ENCODE measurements at regions not wholly inside any gene's neighbourhood (a gene's known extent, or its start where the extent isn't known, plus 50 kb on each side); places are given as distances from the start of the nearest gene placed in this dataset.

GRCh38 chr11:79739591-79739990, 298.8 kb upstream of the TENM4 start:
- ChIA-PET CTCF (no interaction called here), POLR2A (no interaction called here)

GRCh38 chr11:79727221-79727620, 286.4 kb upstream of the TENM4 start:
- ChIA-PET CTCF (no interaction called here), POLR2A (no interaction called here)

GRCh38 chr11:79720115-79720514, 279.3 kb upstream of the TENM4 start:
- POLR2A ChIA-PET = no interaction called here
- CTCF ChIA-PET = no interaction called here

- ChIA-PET CTCF (no interaction called here), POLR2A (no interaction called here)
Observed at GRCh38 chr11:79708319-79708932, 267.6 kb upstream of the TENM4 start.

GRCh38 chr11:79705648-79706047, 264.8 kb upstream of the TENM4 start:
- ChIA-PET CTCF (no interaction called here), POLR2A (no interaction called here)

GRCh38 chr11:79702303-79702702, 261.5 kb upstream of the TENM4 start:
- CTCF ChIA-PET = no interaction called here
- POLR2A ChIA-PET = no interaction called here

DNA sequence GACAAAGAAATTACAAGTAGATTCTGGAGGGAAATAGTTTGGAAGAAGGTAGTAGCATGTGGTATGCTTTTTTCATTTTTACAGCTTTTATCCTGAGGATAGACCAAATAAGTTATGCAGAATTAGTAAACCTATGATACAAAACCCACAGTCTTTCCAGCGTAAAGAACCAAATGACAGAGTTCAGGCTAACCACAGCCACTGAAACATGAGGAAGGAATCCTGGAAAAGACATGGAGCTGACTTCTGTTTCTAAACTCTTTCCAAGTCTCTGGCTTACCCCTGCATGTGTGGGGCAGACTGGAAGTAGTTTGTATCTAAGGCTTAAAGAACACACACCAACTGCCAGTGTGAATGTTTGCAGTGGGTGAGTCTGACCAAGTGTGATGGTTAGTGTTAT, 258.4 kb upstream of the TENM4 start:
- CTCF ChIA-PET = no interaction called here
- POLR2A ChIA-PET = no interaction called here

DNA sequence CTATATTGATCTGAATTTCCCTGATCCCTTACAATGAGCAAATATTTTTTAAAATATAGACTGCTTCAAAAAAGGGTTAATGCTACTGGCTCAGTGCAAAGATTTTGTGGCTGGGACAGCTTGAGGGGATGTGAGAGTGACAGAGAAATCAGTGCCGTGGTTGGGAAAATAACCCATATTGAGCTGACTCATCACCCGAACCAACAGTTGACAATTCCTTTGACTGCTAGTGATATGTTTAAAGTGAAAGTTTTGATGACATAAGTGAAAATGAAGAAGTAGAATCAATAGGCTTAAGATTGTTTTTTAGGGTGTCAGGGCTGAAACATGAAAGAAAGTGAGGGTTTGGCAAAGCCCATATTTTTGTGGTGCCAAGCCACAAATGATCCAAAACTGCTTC, 257.1 kb upstream of the TENM4 start:
- POLR2A ChIA-PET = no interaction called here
- CTCF ChIA-PET = no interaction called here

DNA sequence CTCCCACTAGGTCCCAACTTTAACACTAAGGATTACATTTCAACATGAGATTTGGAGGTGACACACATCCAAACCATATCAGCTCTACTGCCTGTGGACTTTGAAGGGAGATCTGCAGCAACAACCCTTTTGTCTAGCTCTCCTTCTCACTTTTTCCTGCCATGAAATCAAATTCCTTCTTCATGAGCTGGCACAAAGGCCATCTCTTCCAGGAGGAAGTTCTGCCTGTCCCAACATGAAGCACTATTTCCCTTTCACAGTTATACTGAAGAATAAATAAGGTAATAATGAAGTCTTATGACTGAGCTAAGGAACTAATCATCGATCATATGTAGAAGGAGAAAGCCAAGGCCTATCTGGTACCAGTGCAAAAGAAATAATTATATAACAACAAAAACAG, 253.5 kb upstream of the TENM4 start:
- ChIA-PET CTCF (no interaction called here), POLR2A (no interaction called here)

DNA sequence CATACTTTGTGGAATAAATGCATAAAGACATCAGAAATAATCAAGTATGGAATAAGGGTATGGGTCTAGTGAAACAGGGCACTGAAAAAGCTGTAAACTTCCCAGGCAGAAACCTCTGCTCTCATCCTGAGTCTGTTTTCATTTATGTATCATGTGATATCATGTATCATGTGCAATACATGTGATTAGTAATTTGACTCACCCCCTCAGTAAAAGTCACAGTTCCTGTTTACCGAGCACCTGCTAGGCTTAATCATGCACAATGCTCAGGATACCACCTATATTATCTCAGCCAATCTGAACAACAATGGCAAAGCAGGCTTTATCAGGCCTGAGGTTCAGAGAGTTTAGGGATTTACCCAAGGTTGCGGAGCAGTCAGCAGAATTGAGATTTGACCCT, 250.6 kb upstream of the TENM4 start:
- ChIA-PET POLR2A (no interaction called here), CTCF (no interaction called here)

DNA sequence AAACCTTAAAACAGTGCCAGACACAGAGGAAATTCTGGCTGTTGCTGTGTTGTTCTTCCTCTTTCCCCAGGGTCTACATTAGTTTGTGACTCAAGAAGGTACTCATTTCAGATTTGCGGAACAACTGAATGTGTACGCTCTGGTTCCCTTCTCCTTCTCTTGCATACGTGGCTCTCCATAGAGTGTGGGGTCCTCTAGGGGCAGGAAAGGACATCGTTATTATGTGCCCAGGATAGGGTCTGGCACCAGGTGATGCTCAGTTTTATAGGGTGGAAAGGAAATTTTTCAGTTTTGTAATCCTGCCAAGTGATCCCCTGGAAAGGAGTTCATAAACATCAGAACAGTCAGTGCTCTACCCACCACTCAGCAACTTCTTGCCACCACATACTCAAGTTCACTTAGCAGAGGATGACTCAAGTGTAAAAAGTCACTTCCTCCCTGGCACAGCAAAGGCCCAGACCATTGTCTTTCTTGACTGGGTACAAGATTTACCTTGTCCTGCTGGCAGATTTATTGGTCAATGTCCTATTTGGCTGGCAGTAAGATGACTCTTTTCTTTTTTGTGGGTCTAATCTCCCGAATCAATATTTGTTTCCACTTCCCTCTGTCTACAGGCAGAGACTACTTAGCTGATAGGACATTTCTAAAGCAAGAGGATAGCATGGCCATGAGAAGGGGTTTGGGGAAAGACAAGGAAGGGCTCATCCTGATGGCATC, 246.0 kb upstream of the TENM4 start:
- ChIA-PET POLR2A (no interaction called here), CTCF (no interaction called here)

GRCh38 chr11:79683930-79684329, 243.1 kb upstream of the TENM4 start:
- ChIA-PET POLR2A (no interaction called here), CTCF (no interaction called here)

DNA sequence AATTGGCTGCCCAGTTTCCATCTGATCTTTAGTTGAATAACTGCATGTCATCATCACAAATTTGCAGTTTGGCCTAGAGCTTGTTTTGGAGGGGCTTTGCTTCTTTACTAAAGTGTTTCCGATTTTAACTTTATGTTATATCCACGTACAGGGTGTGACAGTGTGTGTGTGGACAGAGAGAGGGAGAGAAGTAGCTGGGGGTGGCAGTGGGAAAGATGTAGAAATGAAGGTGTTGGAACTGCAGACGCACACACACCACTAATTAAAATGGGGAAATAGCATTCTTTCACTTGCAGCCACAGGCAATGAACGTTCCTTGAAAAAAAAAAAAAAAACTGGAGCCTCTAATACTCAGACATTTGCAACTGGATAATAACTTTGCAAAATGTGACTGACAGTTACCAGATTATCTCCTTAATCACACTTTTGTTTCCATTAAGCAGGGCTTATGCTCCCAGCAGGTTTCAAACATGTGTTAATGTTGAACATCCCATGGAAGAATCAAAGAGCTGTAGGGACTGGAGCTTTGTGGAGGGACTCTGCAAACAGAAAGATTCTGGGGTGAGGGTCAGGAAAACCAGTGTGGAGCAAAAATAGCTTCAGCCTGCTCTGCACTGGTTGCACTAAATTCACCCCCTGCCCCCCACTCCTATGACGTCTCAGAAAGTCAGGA, 238.1 kb upstream of the TENM4 start:
- ChIA-PET POLR2A (no interaction called here), CTCF (no interaction called here)

- CTCF ChIA-PET = no interaction called here
- POLR2A ChIA-PET = no interaction called here
Observed at GRCh38 chr11:79676396-79676795, 235.6 kb upstream of the TENM4 start.

DNA sequence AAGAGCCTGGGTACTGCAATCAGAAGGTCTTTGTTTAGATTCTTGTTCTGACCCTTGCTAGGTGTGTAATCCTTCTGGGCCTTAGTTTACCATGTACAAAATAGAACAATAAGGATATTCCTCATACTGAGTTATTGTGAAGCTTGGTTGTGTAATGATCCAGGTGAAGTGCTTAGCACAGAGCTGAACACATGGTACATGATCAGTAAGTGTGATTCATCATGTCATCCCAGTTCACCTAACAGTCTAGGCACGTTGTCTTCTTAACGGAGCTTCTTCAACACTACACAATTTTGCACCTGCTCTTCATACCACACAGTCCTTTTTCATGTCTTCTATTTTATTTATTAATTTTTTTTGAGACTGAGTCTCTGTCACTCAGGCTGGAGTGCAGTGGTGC, 234.3 kb upstream of the TENM4 start:
- CTCF ChIA-PET = no interaction called here
- POLR2A ChIA-PET = no interaction called here

DNA sequence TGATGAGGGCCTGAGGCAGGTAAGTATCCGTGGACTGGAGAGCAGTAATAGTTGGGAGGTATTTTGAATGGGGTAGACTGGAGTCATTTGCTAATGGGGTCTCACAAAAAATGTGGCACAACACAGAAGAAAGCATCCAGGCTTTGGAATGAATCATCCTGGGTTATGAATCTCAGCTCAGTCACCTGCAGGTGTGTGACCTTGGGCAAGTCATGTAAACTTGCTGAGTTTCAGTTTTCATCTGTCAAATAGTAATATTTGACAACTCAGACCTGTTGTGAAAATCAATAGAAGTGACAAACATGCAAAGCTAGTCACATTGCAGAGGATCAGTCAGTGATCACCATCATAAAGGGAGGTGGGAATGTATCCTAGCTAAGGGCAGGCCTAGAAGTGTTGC, 232.0 kb upstream of the TENM4 start:
- POLR2A ChIA-PET = no interaction called here
- CTCF ChIA-PET = no interaction called here

GRCh38 chr11:79671401-79671800, 230.6 kb upstream of the TENM4 start:
- ChIA-PET CTCF (no interaction called here), POLR2A (no interaction called here)

DNA sequence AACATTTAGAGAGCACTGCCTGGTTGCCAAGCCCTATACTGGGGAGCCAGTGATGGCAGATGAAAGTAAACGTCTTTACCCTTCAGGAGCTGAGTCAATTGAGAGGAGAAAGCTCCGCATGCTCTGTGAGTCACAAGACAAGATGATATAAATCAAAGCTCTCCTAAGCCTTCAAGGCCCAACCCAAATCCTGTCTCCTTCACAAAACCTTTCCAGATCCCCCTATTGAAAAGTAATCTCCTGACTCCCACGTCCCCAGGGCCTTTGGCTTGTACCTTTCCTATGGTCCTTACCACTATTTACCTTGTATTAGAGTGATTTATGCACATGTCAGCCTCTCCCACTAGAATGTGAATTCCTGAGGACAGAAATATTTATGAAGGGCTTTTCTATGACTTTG, 230.1 kb upstream of the TENM4 start:
- POLR2A ChIA-PET = no interaction called here
- CTCF ChIA-PET = no interaction called here

- CTCF ChIA-PET = interaction anchor here (0.6 to 1.0 kb wide), 2 partner anchors 10 to 21 kb away, joined by 3 read pairs; no protein-coding TSS in a partner anchor
- POLR2A ChIA-PET = no interaction called here
Observed at GRCh38 chr11:79668575-79668974, 227.7 kb upstream of the TENM4 start.

GRCh38 chr11:79667380-79667779, 226.6 kb upstream of the TENM4 start:
- ChIA-PET CTCF (interaction anchor here (1.0 kb wide), 1 partner anchor 19 kb away, joined by 3 read pairs; no protein-coding TSS in a partner anchor), POLR2A (no interaction called here)

GRCh38 chr11:79663017-79663416, 222.2 kb upstream of the TENM4 start:
- ChIA-PET CTCF (no interaction called here), POLR2A (no interaction called here)

DNA sequence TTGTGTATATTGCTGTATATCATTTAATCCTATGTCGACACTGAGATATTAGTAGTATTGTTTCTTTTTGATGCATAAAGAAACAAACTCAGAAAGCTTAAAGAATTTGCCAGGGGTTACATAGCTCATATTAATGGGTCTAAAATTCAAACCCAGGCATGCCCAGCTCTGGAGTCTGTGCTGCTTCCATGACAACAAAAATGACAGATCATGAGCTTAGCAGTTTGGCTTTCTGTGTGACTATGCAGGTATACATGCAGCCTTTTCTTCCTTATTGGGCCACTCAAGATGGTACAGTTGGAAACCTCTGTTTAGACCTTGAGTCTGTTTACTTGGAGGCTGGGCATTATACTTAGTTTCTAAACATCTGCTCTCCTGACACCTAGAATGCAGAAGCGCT, 220.5 kb upstream of the TENM4 start:
- ChIA-PET POLR2A (no interaction called here), CTCF (no interaction called here)
